ENCODE measurements at regions not wholly inside any gene's neighbourhood (a gene's known extent, or its start where the extent isn't known, plus 50 kb on each side); places are given as distances from the start of the nearest gene placed in this dataset.
"Not testable (repeated sequence)": the region's sequence is repeated elsewhere in the genome, so short reads cannot be mapped to it uniquely, and the experiment has no call there.

GRCh38 chr20:29313481-29313880, 1944.0 kb upstream of the DEFB115 start:
- TF ChIP-seq CTCF (IDR thresholded peaks at IDR 0.05; ENCODE audit: low read length, missing control alignments): no peak
- no peak for DNase-seq (ENCODE audit: low read depth)
- no peak overlapping the region for H3K4me3 ChIP-seq (replicated peaks; ENCODE audit: low read depth, low read length)

- no peak for DNase-seq (ENCODE audit: low read depth)
- no peak for TF ChIP-seq CTCF (IDR thresholded peaks at IDR 0.05; ENCODE audit: low read length, missing control alignments)
- no peak overlapping the region for H3K4me3 ChIP-seq (replicated peaks; ENCODE audit: low read depth, low read length)
Measured at GRCh38 chr20:29314294-29314693, 1943.2 kb upstream of the DEFB115 start.

- DNase-seq (ENCODE audit: low read depth): no peak
- no peak overlapping the region for H3K4me3 ChIP-seq (replicated peaks; ENCODE audit: low read depth, low read length)
- no peak for TF ChIP-seq CTCF (IDR thresholded peaks at IDR 0.05; ENCODE audit: low read length, missing control alignments)
Measured at GRCh38 chr20:29318871-29319461, 1938.5 kb upstream of the DEFB115 start.

GRCh38 chr20:29319725-29320124, 1937.7 kb upstream of the DEFB115 start:
- no peak overlapping the region for H3K4me3 ChIP-seq (replicated peaks; ENCODE audit: low read depth, low read length)

GRCh38 chr20:29320216-29320949, 1937.1 kb upstream of the DEFB115 start:
- H3K4me3 ChIP-seq (replicated peaks; ENCODE audit: low read depth, low read length); DNase-seq (ENCODE audit: low read depth): not testable (repeated sequence)

More at GRCh38 chr20:29319725-29320124, 1937.7 kb upstream of the DEFB115 start:
- no peak for DNase-seq (ENCODE audit: low read depth)
- no peak for TF ChIP-seq CTCF (IDR thresholded peaks at IDR 0.05; ENCODE audit: low read length, missing control alignments)

- H3K4me3 ChIP-seq (replicated peaks; ENCODE audit: low read depth, low read length): not testable (repeated sequence)
Measured at GRCh38 chr20:29323631-29324515, 1933.6 kb upstream of the DEFB115 start.

GRCh38 chr20:29324516-29325303, 1932.8 kb upstream of the DEFB115 start:
- not testable (repeated sequence) for DNase-seq (ENCODE audit: low read depth); H3K4me3 ChIP-seq (replicated peaks; ENCODE audit: low read depth, low read length)

More at GRCh38 chr20:29323631-29324515, 1933.6 kb upstream of the DEFB115 start:
- DNase-seq (ENCODE audit: low read depth): not testable (repeated sequence)

GRCh38 chr20:29325304-29325640, 1932.2 kb upstream of the DEFB115 start:
- H3K4me3 ChIP-seq (replicated peaks; ENCODE audit: low read depth, low read length): no peak overlapping the region
- no peak for TF ChIP-seq CTCF (IDR thresholded peaks at IDR 0.05; ENCODE audit: low read length, missing control alignments)
- no peak for DNase-seq (ENCODE audit: low read depth)

- DNase-seq (ENCODE audit: low read depth); H3K4me3 ChIP-seq (replicated peaks; ENCODE audit: low read depth, low read length): not testable (repeated sequence)
Measured at GRCh38 chr20:29325781-29326180, 1931.7 kb upstream of the DEFB115 start.
